GM19372 (cell line): ENCODE measurements at regions not wholly inside any gene's neighbourhood (a gene's known extent, or its start where the extent isn't known, plus 50 kb on each side); places are given as distances from the start of the nearest gene placed in this dataset.
"Not testable (repeated sequence)": the region's sequence is repeated elsewhere in the genome, so short reads cannot be mapped to it uniquely, and the experiment has no call there.

Experiments used
- ATAC-seq: cut with Tn5 transposase; IDR thresholded peaks from one replicate; pipeline ENCODE4 v1.9.1; 2021; ENCODE audit warnings: mild to moderate bottlenecking, low read depth, moderate library complexity; ENCODE audit not compliant: unreplicated experiment

DNA sequence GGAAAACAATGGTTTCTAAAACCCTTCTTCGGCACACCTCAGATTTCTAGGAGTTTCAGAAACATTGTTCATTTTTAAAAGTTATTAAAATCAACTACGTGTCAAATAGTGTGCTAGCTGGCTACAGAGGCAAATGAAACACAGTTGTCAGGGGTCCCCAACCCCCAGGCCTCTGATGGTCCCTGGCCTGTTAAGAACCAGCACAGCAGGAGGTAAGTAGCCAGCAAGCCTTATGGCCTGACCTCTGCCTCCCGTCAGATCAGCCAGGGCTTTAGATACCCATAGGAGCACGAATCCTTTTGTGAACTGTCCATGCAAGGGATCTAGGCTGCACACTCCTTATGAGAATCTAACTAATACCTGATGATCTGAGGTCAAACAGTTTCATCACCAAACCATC is 648.2 kb downstream of the FAM181B start:
- ATAC-seq = no peak

DNA sequence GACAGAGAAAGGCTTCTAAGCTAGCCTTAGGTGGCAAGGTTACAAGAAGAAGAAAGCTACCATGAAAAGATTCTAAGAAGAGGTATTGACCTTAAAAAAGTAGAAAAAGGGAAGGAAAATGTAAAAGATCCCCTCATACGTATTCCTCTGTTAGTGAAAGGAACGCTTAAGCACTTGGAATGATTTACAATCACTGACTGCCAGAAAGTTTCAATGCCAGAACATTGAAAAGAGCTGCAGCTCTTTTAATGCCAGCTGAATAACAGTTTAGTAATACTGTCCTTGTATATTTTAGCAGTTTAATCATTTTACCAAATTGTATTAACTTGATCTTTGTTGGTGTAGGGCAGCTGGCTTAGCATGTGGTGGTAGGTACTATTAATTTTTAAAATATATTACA is 650.7 kb downstream of the FAM181B start:
- no peak for ATAC-seq

DNA sequence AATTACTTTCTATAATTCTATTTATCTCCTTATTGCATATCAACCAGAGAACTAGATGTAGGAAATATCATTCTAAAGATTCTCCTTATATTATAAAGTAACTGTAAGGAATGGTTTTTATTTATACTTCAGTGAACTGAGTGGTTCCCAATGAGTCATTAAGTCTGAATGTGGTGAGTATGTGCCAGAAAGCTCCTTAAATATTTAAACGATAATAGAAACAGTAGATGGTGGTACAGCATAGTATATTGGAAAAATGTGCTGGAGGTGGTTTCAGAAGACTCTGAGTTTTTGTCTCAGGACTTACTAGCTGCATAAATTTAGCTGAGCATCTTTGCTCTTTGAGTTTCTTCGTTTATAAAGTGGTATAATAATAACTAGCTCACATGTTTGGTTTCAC is 653.5 kb downstream of the FAM181B start:
- ATAC-seq = no peak

DNA sequence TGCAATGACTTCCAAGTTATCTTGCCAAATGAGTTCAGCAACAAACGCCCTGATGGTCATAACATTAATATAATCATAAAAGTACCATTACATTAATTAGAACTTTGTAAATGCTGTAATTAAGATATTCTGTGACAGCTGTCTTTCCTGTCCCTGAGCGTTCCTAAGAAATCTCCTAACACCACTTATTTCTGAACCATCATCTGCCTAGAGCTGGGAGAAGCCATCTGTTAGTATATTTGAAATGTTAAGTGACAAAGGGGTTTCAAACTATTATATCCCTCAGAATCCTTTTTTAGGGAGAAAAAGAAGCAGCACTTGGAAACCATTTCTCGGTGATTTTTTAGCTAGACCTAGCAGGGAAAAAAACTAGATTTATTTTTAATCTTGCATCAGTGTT is 657.5 kb downstream of the FAM181B start:
- no peak for ATAC-seq

DNA sequence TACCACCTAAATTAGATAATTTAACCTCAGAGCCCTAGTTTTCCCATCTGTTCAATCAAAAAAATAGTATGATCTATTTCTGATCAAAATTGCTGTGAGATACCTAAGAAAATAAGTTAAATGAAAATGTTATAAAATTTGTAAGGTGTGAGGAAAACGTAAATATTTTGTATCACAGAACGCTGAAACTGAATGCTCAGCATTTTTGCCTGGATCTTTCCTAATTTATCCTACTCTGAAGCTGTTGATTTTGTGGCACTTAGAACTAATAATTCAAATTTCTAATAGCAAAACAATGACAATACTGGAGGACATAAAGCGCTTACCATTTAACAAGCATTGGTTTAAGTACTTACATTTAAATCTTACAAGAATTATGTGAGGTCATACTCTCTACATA is 674.2 kb downstream of the FAM181B start:
- ATAC-seq = no peak

DNA sequence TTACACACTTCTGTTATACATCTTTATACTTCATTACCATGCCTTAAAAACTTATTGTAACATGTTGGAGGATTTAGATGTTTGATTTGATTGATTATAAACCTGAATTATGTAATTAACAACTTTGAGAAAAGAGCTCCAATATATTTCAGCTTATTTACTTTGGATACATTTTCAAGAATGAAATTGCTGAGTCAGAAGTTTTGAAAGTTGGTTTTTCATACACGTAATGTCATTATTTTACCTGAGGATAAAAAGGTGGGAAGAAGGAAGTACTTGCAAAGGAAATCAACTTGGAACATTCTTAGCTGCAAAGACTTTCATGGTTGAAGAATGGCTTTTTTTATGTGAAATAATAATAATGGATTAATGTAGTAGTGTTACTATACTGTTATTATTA is 677.2 kb downstream of the FAM181B start:
- ATAC-seq = no peak

DNA sequence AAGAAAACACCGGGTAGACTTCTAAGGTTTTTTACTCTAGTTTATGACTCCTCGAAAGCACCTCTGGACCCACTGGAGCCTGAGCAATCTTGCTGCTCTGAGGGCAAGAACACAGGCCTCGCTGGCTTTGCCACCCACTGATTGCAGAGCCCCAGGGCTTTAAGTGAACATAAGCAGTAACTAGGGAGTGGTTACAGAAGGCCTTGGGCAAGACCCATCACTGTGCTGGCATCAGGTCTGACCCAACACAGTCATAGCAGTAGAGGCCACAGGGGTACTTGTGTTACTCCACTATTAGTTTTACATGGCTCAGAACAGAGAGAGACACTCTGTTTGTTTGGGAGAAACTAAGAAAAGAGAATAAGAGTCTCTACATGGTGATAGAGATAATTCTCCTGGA is 684.5 kb downstream of the FAM181B start:
- ATAC-seq = no peak

DNA sequence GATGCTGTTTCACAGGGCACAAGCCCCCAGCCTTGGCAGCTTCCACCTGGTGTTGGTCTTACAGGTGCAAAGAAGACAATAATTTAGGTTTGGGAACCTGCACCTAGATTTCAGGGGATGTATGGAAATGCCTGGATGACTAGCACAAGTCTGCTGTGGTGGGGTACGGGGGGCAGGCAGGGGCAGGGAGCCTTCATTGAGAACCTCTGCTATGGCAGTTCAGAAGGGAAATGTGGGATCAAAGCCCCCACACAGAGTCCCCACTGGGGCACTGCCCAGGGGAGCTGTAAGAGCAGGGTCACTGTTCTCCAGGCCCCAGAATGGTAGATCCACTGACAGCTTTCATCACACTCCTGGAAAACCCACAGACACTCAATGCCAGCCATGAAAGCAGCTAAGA is 686.5 kb downstream of the FAM181B start:
- ATAC-seq = no peak

DNA sequence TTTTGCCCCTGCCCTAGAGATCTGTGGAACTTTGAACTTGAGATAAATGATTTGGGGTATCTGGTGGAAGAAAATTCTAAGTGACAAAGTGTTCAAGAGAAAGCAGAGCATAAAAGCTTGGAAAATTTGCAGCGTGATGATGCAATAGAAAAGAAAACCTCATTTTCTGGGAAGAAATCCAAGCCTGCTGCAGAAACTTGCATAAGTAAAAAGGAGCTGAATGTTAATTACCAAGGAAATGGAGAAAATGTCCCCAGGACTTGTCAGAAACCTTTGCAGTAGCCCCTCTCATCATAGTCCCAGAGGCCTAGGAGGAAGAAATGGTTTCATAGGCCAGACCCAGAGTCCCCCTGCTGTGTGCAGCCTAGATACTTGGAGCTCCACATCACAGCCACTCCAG is 686.9 kb downstream of the FAM181B start:
- ATAC-seq = no peak

DNA sequence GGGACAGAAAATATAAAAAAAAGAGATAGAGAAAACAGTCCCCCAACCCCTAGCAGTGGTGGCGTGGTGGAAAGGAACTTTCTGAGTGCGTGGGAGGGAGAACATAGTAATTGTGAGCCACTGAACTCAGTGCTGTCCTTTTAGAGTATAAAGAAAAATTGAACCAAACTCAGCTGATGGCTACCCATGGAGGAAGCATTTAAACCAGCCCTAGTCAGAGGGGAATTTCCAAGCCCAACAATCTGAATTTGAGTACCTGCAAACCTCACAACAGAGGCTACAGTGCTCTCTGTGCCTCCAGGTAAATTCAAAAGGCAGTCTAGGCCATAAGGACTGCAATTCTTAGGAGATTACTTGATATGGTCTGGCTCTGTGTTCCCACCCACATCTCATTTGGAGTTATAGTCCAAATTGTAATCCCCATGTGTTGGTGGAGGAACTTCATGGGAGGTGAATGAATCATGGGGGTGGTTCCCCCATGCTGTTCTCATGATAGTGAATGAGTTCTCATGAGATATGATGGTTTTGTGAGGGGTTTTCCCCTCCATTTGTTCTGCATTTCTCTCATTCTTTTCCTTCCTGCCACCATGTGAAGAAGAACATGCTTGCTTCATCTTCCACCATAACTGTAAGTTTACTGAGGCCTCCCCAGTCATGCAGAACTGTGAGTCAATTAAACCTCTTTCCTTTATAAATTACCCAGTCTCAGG is 687.8 kb downstream of the FAM181B start:
- ATAC-seq = no peak

DNA sequence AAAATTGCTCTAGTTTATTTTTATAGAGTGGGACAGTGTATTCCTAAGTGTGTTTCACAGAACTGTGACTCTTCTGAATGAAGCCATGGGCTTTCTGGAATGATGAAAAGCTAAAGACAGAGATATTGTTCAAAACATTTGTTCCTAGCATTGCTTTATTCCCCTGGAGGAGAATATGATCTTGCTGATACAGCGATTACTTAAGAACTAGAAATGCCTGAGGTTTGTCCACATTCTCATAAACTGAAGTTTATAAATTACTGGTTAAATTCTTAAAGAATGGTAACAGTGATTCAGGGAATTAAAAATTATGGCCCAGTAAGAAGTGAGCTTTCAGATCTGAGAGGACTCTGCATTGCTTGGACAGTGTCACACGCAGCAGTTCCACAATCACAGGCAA is 690.3 kb downstream of the FAM181B start:
- ATAC-seq = no peak

DNA sequence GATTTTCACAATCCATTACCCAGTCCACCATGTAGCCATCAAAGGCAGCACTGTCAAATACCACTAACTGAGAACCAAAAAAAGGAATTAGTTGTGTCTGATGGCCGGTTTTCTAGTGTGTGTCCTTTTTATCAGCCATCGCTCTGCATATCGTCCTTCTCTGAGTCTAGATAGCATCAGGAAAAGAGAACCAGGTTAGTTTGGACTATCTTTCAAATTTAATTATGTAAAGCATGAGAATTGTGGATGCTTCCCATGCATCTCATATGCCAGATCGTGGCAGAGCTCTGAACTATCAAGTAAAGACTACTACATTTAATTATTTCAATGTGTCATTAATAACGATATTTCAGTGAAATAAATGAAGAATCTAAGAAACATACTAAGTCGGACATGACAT is 691.9 kb downstream of the FAM181B start:
- no peak for ATAC-seq

DNA sequence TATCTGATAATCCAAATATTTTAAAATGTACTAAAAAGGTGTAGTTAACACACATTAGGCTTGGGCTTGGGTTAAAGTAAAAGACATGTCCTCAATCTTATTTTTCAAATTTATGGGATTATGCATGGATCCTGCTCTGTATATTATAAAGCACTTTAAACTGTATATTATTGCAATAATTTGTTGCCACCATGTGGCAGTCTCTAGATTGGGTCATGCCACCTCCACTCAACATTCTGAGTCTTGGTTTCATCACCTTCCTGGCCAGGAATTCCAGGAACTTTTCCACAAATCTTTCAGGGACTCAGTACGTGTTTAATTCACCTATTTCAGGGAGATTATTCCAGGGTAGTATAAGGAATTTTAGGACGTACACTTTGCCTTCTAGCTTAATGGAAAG is 695.5 kb downstream of the FAM181B start:
- no peak for ATAC-seq

DNA sequence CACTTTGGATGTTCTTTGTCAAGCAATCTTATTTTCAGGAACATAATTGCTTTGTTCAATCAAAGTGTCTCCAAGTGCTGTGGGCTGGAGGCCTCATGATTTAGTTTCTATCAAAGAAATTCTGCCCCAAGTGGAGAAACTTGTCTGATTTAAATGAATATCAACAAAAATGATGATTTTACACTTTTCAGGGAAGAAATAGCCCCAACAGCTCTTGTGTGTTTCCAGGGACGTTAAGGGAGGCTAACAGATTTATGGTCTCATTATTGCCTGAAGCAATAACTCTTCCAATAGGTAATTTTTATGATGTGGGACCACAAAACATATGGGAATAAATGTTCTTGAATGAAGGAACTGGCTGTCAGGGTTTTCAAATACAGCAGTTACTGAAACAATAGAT is 699.1 kb downstream of the FAM181B start:
- ATAC-seq = no peak

DNA sequence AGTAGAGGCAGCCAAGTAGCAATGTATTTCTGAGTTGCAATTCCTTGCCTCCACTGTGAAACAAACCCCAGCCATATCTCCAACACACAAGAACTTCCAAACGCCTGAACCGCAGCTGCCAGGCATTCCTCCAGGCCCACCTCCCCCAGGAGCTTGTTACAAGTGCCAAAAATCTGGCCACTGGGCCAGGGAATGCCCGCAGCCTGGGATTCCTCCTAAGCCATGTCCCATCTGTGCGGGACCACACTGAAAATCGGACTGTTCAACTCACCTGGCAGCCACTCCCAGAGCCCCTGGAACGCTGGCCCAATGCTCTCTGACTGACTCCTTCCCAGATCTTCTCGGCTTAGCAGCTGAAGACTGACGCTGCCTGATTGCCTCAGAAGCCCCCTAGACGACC is 706.3 kb downstream of the FAM181B start:
- not testable (repeated sequence) for ATAC-seq

DNA sequence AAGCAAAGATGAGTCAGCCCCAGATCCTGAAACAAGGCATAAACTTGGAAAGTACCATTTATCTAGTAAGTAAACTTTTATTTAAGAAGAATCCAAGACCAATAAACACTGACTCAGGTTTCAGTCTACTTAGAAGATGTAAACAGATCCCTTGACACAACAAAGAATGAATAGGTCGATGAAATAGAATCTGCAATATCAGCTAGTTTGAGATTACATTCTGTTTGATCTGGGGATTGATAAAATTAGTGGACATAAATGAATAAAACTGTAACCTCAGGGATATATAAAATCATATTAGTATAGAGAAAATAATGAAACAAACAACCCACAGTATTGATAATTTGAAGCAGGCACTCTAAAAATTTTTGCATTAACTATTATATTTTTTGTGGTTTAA is 708.9 kb downstream of the FAM181B start:
- no peak for ATAC-seq

DNA sequence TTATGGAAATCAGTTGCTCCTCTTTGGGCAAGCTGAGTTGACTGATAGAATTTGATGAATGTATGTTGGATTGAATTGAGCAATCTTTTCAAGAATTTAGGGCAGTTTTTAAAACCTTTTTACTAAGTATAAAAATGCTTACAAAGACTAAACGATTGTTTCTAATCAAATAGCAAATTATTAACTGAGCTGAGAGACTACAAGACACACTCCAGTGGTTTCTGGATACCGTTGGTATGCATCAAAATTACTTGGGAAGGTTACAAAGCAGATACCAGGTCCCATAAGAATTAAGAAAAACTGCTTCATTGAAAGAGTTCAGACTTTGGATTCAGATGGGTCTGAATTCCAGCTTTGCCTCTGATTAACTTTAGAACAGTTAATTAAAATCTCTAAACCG is 721.4 kb downstream of the FAM181B start:
- ATAC-seq = no peak

DNA sequence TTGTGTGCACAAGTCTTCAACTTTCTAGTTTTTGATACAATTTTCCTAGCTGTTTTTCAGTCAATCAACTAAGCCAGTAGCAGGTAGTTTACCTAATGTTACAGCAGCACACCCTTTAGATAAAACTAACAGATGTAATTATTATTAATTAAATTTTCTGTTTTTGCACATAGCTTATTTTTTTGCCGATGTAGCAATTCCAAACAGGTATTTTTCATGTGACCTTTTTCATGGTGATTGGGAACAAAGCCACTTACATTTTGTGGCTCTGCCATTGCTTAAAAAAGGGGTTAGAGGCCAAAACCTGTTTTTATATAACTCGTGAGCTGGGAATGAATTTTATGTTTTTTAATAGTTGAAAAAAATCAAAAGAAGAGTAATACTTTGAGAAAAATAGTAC is 724.5 kb downstream of the FAM181B start:
- ATAC-seq = no peak

DNA sequence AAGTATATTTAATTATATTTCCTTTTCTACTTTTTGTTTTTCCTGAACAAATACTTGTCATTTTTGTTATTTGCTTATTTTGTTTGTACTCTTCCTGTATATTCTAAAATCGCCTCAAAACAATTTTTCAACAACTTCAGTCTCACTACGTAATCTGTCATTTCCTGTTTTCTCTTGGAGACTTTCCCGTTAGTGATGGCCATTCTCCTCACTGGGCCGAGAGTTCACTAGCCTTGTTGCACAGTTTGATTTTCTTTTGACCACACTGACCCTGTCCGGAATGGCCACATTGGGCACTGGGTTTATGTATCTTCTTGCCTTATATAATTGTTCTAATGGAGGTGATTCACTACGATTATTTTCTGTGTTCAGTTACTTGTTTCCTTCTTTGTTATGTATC is 726.1 kb downstream of the FAM181B start:
- ATAC-seq = no peak

DNA sequence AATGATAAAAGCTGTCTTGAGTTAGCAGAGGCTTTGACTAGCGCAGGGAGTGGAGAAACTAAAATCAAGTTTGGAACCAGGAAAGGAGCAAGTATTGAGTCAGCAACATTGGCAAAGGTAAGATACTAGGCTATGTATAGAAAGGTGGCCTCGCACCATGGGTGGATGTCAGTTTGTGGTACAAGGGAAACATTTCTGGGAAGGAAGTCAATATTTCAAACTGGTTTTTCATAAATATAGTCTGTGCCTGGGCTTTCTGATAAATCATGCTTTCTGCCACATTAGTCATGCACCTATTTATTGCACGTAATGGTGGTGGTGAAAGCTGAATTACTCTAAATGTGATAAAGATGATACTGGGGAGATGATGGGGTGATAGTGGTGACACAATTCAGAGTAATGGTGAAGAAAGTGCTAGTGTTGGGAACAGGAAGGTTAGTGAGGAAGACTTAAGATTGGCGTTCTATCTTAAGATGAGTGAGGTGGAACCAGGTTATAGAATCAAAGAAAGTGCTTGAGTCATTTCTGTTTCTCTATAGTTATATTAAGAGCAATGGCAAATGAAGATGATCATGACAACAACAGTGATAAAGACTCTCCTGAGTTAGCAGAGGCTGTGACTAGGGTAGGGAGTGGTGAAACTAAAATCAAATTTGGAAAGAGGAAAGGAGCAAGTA is 729.0 kb downstream of the FAM181B start:
- no peak for ATAC-seq

DNA sequence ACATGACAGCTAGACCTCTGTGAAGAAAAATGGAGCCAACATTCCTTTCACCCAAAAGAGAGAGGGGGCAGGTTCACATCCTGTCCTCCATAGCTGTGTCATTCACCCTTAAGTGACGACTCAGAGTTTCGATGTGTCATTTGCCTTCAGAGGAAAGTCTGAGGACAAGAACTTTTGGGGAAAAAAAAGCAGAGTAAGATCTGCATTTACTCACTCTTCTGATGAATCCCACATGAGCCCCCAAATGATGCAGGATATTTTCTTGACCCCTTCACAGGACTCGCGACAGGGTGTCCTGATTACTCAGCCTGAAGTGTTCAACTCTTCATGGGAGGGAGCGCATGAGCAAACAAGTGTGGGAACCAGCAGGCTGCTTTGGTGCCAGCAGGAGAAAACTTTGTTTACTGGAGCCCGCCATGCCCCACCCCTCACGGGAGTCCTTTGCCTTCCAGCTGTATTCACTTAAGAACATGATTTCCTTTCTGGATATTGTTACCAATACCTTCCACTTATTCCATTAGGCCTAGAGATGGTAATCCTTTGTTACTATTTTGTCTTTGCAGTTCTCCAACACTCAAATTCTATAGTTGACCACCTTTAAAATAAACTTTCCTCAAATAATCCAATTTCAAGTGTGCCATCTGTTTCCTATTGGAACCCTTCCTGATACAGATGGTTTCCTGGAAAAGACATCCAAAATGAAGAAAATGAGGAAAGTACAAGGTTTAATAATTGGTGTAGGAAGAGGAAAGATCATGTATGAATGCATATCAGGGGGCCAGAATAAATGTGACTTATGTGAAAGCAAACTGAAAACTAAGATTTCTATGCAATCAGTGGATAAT is 729.8 kb downstream of the FAM181B start:
- no peak for ATAC-seq

DNA sequence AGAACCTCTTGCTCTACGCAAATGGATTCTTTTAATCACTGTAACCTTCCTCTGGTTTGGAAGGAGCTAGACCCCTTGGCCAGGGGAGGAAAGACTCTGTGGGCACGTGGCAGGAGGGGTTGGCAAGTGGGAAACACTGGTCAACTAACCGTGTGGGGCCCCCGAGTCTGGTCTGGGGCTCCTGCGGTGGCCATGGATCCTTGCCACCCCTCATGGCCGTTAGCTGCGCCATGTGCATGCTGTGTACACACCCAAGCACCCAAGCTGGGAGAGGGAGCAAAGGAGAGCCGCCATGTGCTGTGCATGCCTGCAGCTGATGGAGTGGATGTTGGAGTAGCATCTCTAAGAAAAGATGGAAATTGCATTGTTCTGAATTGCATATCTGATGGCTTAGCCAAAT is 730.6 kb downstream of the FAM181B start:
- ATAC-seq = no peak
